Thoracic aorta (tissue), 2 donors: ENCODE measurements at regions not wholly inside any gene's neighbourhood (a gene's known extent, or its start where the extent isn't known, plus 50 kb on each side); places are given as distances from the start of the nearest gene placed in this dataset.
"Not testable (repeated sequence)": the region's sequence is repeated elsewhere in the genome, so short reads cannot be mapped to it uniquely, and the experiment has no call there.

Source experiments
- ATAC-seq: fragments of 150-250 bp; one replicate; pipeline ENCODE4 v1.8.0; 2017; ENCODE audit warnings: low read depth; ENCODE audit not compliant: insufficient number of reproducible peaks, low FRiP score
- DNase-seq: peaks from one replicate; pipeline ENCODE4 v3.0.0-alpha.2; 2020; ENCODE audit warnings: low spot score
- H3K27ac ChIP-seq, 2 donors: fragments of 200-600 bp; sonication (generic); 1 replicate in 1 of 2; 2 replicates in 1 of 2; pipeline ENCODE4 v1.5.1; 2016; ENCODE audit warnings: mild to moderate bottlenecking in 2 of 2, moderate library complexity in 2 of 2
- H3K27me3 ChIP-seq: fragments of 200-600 bp; sonication (generic); replicated peaks from 2 replicates; pipeline ENCODE4 v1.6.0; 2016; ENCODE audit warnings: mild to moderate bottlenecking; ENCODE audit not compliant: insufficient read depth
- H3K36me3 ChIP-seq: fragments of 200-600 bp; sonication (generic); one replicate; pipeline ENCODE4 v1.5.1; 2016
- H3K4me1 ChIP-seq, 2 donors: fragments of 200-600 bp; sonication (generic); 1 replicate in 1 of 2; 2 replicates in 1 of 2; pipeline versions ENCODE4 v1.5.1 to v1.6.0; 2016; ENCODE audit warnings: low read depth in 2 of 2, mild to moderate bottlenecking in 1 of 2; ENCODE audit not compliant: control insufficient read depth in 1 of 2
- H3K4me3 ChIP-seq: fragments of 200-600 bp; sonication (generic); 2 replicates; pipeline ENCODE4 v1.5.1; 2016; ENCODE audit warnings: mild to moderate bottlenecking
- H3K9me3 ChIP-seq: fragments of 200-600 bp; sonication (generic); 2 replicates; pipeline ENCODE4 v1.5.1; 2016
- TF ChIP-seq, protein P1 (sequence below): fragments of 200-600 bp; sonication (generic); IDR thresholded peaks from one replicate; pipeline ENCODE4 v1.5.1; 2019; ENCODE audit warnings: antibody characterized with exemption

DNA sequence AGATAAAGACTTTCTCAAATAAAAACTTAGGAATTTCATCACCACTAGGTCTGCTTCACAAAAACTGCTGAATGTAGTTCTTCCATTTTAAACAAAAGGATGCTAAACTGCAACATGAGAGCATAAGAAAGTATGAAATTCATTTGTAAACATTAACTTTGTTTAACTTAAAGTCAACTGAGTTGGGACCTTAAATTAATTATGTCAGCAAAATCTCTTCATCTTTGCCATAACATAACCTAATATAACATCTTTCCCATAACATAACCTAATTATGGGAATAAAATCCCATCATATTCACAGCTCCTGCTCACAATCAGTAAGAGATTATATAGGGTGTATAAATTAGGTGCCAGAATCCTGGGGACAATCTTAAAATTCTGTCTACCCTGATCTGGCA lies 78.8 kb upstream of the PCSK5 start:
- H3K27ac ChIP-seq, result no peak overlapping the region
- H3K36me3 ChIP-seq, result no peaks in the 10 kb centered on the region
- peaks cover 14 to 15% of the 10 kb centered on the region in 2 donors for H3K4me1 ChIP-seq
- no peak for DNase-seq
- no peak for ATAC-seq
- TF ChIP-seq, protein P1, sequence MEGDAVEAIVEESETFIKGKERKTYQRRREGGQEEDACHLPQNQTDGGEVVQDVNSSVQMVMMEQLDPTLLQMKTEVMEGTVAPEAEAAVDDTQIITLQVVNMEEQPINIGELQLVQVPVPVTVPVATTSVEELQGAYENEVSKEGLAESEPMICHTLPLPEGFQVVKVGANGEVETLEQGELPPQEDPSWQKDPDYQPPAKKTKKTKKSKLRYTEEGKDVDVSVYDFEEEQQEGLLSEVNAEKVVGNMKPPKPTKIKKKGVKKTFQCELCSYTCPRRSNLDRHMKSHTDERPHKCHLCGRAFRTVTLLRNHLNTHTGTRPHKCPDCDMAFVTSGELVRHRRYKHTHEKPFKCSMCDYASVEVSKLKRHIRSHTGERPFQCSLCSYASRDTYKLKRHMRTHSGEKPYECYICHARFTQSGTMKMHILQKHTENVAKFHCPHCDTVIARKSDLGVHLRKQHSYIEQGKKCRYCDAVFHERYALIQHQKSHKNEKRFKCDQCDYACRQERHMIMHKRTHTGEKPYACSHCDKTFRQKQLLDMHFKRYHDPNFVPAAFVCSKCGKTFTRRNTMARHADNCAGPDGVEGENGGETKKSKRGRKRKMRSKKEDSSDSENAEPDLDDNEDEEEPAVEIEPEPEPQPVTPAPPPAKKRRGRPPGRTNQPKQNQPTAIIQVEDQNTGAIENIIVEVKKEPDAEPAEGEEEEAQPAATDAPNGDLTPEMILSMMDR, result no peak
- no peaks in the 10 kb centered on the region for H3K27me3 ChIP-seq
- H3K4me3 ChIP-seq, result no peak overlapping the region
- peaks cover 17% of the 10 kb centered on the region for H3K9me3 ChIP-seq

DNA sequence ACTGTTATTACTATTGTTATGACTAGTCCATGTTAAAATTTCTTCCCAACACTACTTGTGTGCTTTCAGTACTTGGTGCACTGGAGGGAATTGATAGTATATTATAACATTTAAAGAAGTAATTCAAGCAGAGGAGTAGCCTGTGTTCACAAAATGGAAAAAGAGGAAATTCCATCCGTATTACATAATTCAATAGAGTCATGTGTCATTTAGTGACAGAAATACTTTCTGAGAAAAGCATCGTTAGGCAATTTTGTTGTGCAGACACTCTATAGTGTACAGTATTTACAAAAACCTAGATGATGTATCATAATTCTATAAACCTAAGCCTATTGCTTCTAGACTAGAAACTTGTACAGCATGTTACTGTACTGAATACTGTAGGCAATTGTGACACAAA lies 78.3 kb upstream of the PCSK5 start:
- H3K9me3 ChIP-seq, result peaks cover 17% of the 10 kb centered on the region
- no peaks in the 10 kb centered on the region for H3K27me3 ChIP-seq
- no peaks in the 10 kb centered on the region for H3K36me3 ChIP-seq
- TF ChIP-seq, protein P1, result no peak
- H3K27ac ChIP-seq, result no peak overlapping the region
- DNase-seq (no peak), ATAC-seq (no peak)
- H3K4me3 ChIP-seq, result no peak overlapping the region
- H3K4me1 ChIP-seq, result peaks cover 14 to 15% of the 10 kb centered on the region in 2 donors

DNA sequence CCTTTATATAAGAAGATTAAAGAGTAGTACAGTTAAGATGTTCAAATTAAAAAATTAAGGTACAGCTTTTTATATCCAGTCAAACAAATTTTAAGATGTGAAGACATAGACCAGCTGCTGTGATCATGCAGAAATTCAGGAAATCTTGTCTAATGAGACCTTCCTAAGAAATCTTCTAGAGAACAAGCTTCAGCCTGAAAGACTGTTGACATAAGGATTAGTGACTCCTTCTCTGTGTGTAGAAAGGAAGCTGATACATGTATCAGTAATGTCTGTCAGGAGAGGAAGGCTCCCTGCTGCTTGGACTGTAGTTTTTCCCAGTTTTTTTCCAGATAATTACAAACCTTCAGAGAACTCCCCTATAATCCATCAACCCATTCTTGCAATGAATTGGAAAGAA lies 75.8 kb upstream of the PCSK5 start:
- H3K4me1 ChIP-seq, result peaks cover 10 to 12% of the 10 kb centered on the region in 2 donors
- H3K36me3 ChIP-seq, result no peaks in the 10 kb centered on the region
- ATAC-seq, result no peak
- TF ChIP-seq, protein P1, result no peak
- H3K27me3 ChIP-seq, result no peaks in the 10 kb centered on the region
- no peak overlapping the region for H3K27ac ChIP-seq
- H3K4me3 ChIP-seq, result no peak overlapping the region
- DNase-seq, result no peak
- H3K9me3 ChIP-seq, result peaks cover 17% of the 10 kb centered on the region

DNA sequence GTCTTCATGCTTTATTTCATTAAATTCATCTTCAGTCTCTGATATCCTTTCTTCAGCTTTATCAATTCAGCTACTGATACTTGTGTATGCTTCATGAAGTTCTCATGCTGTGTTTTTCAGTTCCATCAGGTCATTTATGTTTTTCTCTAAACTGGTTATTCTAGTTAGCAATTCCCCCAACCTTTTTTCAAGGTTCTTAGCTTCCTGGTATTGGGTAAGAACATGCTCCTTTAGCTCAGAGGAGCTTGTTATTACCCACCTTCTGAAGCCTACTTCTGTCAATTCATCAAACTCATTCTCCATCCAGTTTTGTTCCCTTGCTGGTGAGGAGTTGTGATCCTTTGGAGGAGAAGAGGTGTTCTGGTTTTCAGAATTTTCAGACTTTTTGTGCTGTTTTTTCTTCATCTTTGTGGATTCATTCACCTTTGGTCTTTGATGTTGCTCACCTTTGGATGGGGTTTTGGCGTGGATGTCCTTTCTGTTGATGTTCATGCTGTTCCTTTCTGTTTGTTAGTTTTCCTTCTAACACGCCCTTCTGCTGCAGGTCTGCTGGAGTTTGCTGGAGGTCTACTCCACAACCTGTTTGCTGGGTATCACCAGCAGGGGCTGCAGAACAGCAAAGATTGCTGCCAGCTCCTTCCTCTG lies 69.9 kb upstream of the PCSK5 start:
- DNase-seq, H3K9me3 ChIP-seq, H3K27me3 ChIP-seq, H3K4me3 ChIP-seq, H3K27ac ChIP-seq, H3K36me3 ChIP-seq, ATAC-seq: not testable (repeated sequence)
- H3K4me1 ChIP-seq, result peaks cover 25 to 37% of the 10 kb centered on the region in 2 donors

DNA sequence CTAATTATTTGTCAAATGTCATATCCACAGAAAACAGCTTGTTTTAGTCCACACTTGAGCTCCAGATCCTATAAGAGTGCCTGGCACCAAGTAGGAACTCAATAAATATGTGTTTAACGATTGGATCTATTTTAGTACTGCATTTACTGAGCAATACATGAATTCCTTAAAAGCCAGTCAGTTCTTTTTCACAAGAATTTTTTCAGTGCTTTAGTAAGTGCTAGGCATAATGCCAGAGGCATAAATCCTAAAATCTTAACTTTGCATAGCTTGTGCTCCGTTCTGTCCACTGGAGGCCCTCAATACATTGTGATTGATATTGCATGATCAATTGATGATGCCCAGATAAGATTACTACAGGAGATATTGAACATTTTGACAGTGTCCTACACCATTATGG lies 67.3 kb upstream of the PCSK5 start:
- DNase-seq (no peak), ATAC-seq (no peak)
- TF ChIP-seq, protein P1, result no peak

More for the DNA sequence above, 67.3 kb upstream of the PCSK5 start:
- no peaks in the 10 kb centered on the region for H3K27me3 ChIP-seq
- H3K9me3 ChIP-seq, result no peaks in the 10 kb centered on the region
- peaks cover 39 to 54% of the 10 kb centered on the region in 2 donors for H3K4me1 ChIP-seq
- no peak overlapping the region for H3K4me3 ChIP-seq
- H3K36me3 ChIP-seq, result no peaks in the 10 kb centered on the region
- peak overlapping the region; percentile 66 to 88 for H3K27ac ChIP-seq
